K562 (cell line): ENCODE measurements at regions not wholly inside any gene's neighbourhood (a gene's known extent, or its start where the extent isn't known, plus 50 kb on each side); places are given as distances from the start of the nearest gene placed in this dataset.

Experiments
- AFF4 ChIP-seq: sonication (generic); formaldehyde crosslinking; IDR thresholded peaks from 2 replicates; pipeline ENCODE4 v1.8.0; 2023; ENCODE audit warnings: mild to moderate bottlenecking, missing genetic modification reagents
- ARNT ChIP-seq, 2 experiments: fragments of 450-650 bp; IDR thresholded peaks; 2 replicates each; pipeline ENCODE4 v1.6.1; 2016; ENCODE audit warnings: mild to moderate bottlenecking in 1 of 2
- DACH1 ChIP-seq: fragments of 450-650 bp; IDR thresholded peaks from 2 replicates; pipeline ENCODE4 v1.6.1; 2018; ENCODE audit not compliant: partially characterized antibody
- FOXA1 ChIP-seq: fragments of 450-650 bp; IDR thresholded peaks from 2 replicates; pipeline ENCODE4 v1.6.1; 2016; ENCODE audit warnings: mild to moderate bottlenecking, borderline replicate concordance
- FOXP4 ChIP-seq: sonication (generic); formaldehyde crosslinking; IDR thresholded peaks from 2 replicates; pipeline ENCODE4 v1.8.0; 2022; ENCODE audit warnings: mild to moderate bottlenecking, missing genetic modification reagents, borderline replicate concordance
- PBX2 ChIP-seq, 2 experiments: IDR thresholded peaks in 1 of 2; conservative IDR thresholded peaks in 1 of 2; 2 replicates each; pipeline ENCODE4 v1.6.1; 2016; ENCODE audit warnings: low read depth in 2 of 2, mild to moderate bottlenecking in 1 of 2, missing compliant biosample characterization in 1 of 2, missing genetic modification characterization in 1 of 2, moderate library complexity in 1 of 2
- PHB2 ChIP-seq: fragments of 450-650 bp; IDR thresholded peaks from 2 replicates; pipeline ENCODE4 v1.6.1; 2017; ENCODE audit warnings: low read depth
- PML ChIP-seq: IDR thresholded peaks from 2 replicates; pipeline ENCODE4 v1.6.1; 2012; ENCODE audit warnings: low read length, inconsistent platforms
- RHOXF2B ChIP-seq: fragments of 250-450 bp; sonication (Bioruptor Pico); conservative IDR thresholded peaks from 2 replicates; pipeline ENCODE4 v1.5.1; 2021
- RNF219 ChIP-seq: fragments of 250-450 bp; sonication (Bioruptor Pico); IDR thresholded peaks from 2 replicates; pipeline ENCODE4 v1.5.0; 2022; ENCODE audit warnings: mild to moderate bottlenecking
- SRF ChIP-seq, 2 experiments: fragments of 250-450, 450-650 bp in 1 of 2; sonication (Bioruptor Pico) in 1 of 2; sonication (generic) in 1 of 2; formaldehyde crosslinking; IDR thresholded peaks; 2 replicates each; pipeline versions ENCODE4 v1.5.0 to v1.5.1; 2020 to 2022; ENCODE audit warnings: mild to moderate bottlenecking in 1 of 2, missing genetic modification reagents in 1 of 2
- TEAD1 ChIP-seq, 2 experiments: fragments of 450-650 bp in 1 of 2; sonication (generic) in 1 of 2; formaldehyde crosslinking; IDR thresholded peaks; 2 replicates each; pipeline versions ENCODE4 v1.4.0 to v1.8.0; 2020 to 2022; ENCODE audit warnings: mild to moderate bottlenecking in 2 of 2, missing genetic modification reagents in 1 of 2
- ZC3H8 ChIP-seq: fragments of 450-650 bp; IDR thresholded peaks from 2 replicates; pipeline ENCODE4 v1.6.1; 2017
- ZNF24 ChIP-seq: fragments of 450-650 bp; IDR thresholded peaks from 2 replicates; pipeline ENCODE4 v1.6.1; 2016
- ZNF280B ChIP-seq: fragments of 250-450 bp; sonication (Bioruptor Pico); IDR thresholded peaks from 2 replicates; pipeline ENCODE4 v1.5.1; 2021; ENCODE audit warnings: mild to moderate bottlenecking
- ZNF347 ChIP-seq: fragments of 450-650 bp; formaldehyde crosslinking; IDR thresholded peaks from 2 replicates; pipeline ENCODE4 v1.4.0; 2020; ENCODE audit warnings: low read depth, mild to moderate bottlenecking, moderate library complexity
- ZNF778 ChIP-seq: fragments of 450-650 bp; formaldehyde crosslinking; IDR thresholded peaks from 2 replicates; pipeline ENCODE4 v1.4.0; 2020; ENCODE audit warnings: mild to moderate bottlenecking, moderate library complexity

- TF ChIP-seq ZNF280B (CRISPR knock-in tag) (no peak), AFF4 (CRISPR knock-in tag) (no peak), ZNF347 (CRISPR knock-in tag) (no peak), RHOXF2B (CRISPR knock-in tag) (no peak), PBX2 (CRISPR knock-in tag; IDR thresholded peaks at IDR 0.05; ENCODE audit: low read depth) (no peak), PBX2 (tag; conservative IDR thresholded peaks at IDR 0.05; ENCODE audit: low read depth) (no peak), SRF (CRISPR knock-in tag; IDR thresholded peaks at IDR 0.05) (no peak), PML (peak; percentile 89), PHB2 (peak; percentile 77; the same call in 1 of the 2 replicates), ZNF778 (no peak), ZNF24 (no peak), FOXA1 (no peak), RNF219 (CRISPR knock-in tag) (no peak), ZC3H8 (no peak), FOXP4 (CRISPR knock-in tag) (no peak), TEAD1 (CRISPR knock-in tag; IDR thresholded peaks at IDR 0.05) (no peak), ARNT (IDR thresholded peaks at IDR 0.05) (no peak), DACH1 (peak; percentile 25)
Measured at GRCh38 chr2:58688813-58689212, 447.7 kb upstream of the FANCL start (continued).
